PFSK-1 (cell line): ENCODE measurements at regions not wholly inside any gene's neighbourhood (a gene's known extent, or its start where the extent isn't known, plus 50 kb on each side); places are given as distances from the start of the nearest gene placed in this dataset.

Source experiments
- POLR2AphosphoS5 ChIP-seq: IDR thresholded peaks from 2 replicates; pipeline ENCODE4 v1.6.1; 2012; ENCODE audit warnings: low read depth, mild to moderate bottlenecking, control low read depth, low read length, moderate library complexity
- REST ChIP-seq, 2 experiments: IDR thresholded peaks; 2 replicates each; pipeline versions ENCODE4 v1.6.1 to v1.8.0; 2011 to 2012; ENCODE audit warnings: low read depth in 2 of 2, low read length in 2 of 2, control low read depth in 1 of 2, inconsistent platforms in 1 of 2, mild to moderate bottlenecking in 1 of 2, moderate library complexity in 1 of 2; ENCODE audit not compliant: insufficient read depth in 1 of 2

- no peak for TF ChIP-seq REST (IDR thresholded peaks at IDR 0.05; ENCODE audit: insufficient read depth in 1 of 2, low read depth in 2 of 2, low read length in 2 of 2)
- no peak for TF ChIP-seq POLR2AphosphoS5
Observed at GRCh38 chr2:62325398-62325797, 129.5 kb downstream of the B3GNT2 start.
